K562 (cell line): ENCODE measurements at regions not wholly inside any gene's neighbourhood (a gene's known extent, or its start where the extent isn't known, plus 50 kb on each side); places are given as distances from the start of the nearest gene placed in this dataset.
A peak's percentile ranks its signal among the peaks of the same experiment; 100 is the strongest.
"Not testable (repeated sequence)": the region's sequence is repeated elsewhere in the genome, so short reads cannot be mapped to it uniquely, and the experiment has no call there.

Source experiments
- ATAC-seq: fragments of 200-7000 bp; cut with Tn5 transposase; 3 replicates; pipeline ENCODE4 v1.9.1; 2020; ENCODE audit warnings: moderate library complexity
- BruUV-seq: library from RNA; stranded (reverse); fragments of 400-500 nt; replicated peaks from 2 replicates; lab custom pipeline; 2021; lab: Mats Ljungman, UMichigan
- CTCF ChIA-PET: fragments of 300-600 bp; formaldehyde crosslinking; extraction: SDS; loops from one replicate; lab custom pipeline; 2021; ENCODE audit warnings: low intra/inter-chr PET ratio; lab: Yijun Ruan, JAX
- POLR2A ChIA-PET: fragments of 300-600, 350-650 bp; sonication (Branson Sonifier 250); formaldehyde crosslinking; extraction: SDS; loops from one replicate; lab custom pipeline; 2021; ENCODE audit warnings: antibody characterized with exemption, inconsistent platforms; lab: Yijun Ruan, JAX
- DNase-seq, 4 experiments: peaks; one replicate each; pipeline versions ENCODE4 v3.0.0 to v3.0.0-alpha.2; 2011 to 2018; ENCODE audit warnings: low spot score in 3 of 4, mixed read lengths in 3 of 4; ENCODE audit errors: extremely low read depth in 1 of 4
- FAIRE-seq: peaks from 2 replicates; lab custom pipeline; 2011; peaks lifted over from hg19 to GRCh38; lab: Jason Lieb, UNC
- H2AFZ ChIP-seq: 2 replicates; pipeline ENCODE4 v1.6.0; 2011; ENCODE audit warnings: low read depth, low read length, control low read depth, inconsistent platforms
- H3K27ac ChIP-seq: fragments of 200-600 bp; 3 replicates; pipeline ENCODE4 v1.8.0; 2011; ENCODE audit warnings: low read depth, mild to moderate bottlenecking, control low read depth, inconsistent platforms, low read length, moderate library complexity, mixed read lengths; ENCODE audit errors: extremely low read depth
- H3K27me3 ChIP-seq, 2 experiments: fragments of 300-600 bp in 1 of 2; 2 replicates in 1 of 2; 3 replicates in 1 of 2; pipeline versions ENCODE4 v1.6.0 to v1.8.0; 2011; ENCODE audit warnings: inconsistent platforms in 2 of 2, low read length in 2 of 2, mild to moderate bottlenecking in 1 of 2, mixed read lengths in 1 of 2, moderate library complexity in 1 of 2; ENCODE audit not compliant: control insufficient read depth in 2 of 2, insufficient read depth in 2 of 2
- H3K36me3 ChIP-seq: fragments of 300-600 bp; 3 replicates; pipeline ENCODE4 v1.8.0; 2011; ENCODE audit warnings: mild to moderate bottlenecking, low read length, inconsistent platforms; ENCODE audit not compliant: control insufficient read depth, insufficient read depth
- H3K4me1 ChIP-seq, 2 experiments: fragments of 200-600 bp in 1 of 2; replicated peaks in 1 of 2; 2 replicates in 1 of 2; 3 replicates in 1 of 2; pipeline versions ENCODE4 v1.5.1 to v1.8.0; 2011; ENCODE audit warnings: inconsistent platforms in 2 of 2, low read length in 2 of 2, mild to moderate bottlenecking in 1 of 2, mixed read lengths in 1 of 2, moderate library complexity in 1 of 2; ENCODE audit not compliant: control insufficient read depth in 2 of 2, insufficient read depth in 2 of 2
- H3K4me2 ChIP-seq: 2 replicates; pipeline ENCODE4 v1.6.1; 2011; ENCODE audit warnings: low read length, control low read depth, inconsistent platforms, mixed read lengths; ENCODE audit not compliant: insufficient read depth
- H3K4me3 ChIP-seq: fragments of 200-600 bp; sonication (generic), shearing (Covaris generic); 2 replicates; pipeline ENCODE4 v1.5.1; 2016; ENCODE audit warnings: control low read depth, inconsistent platforms
- H3K79me2 ChIP-seq: fragments of 200-600 bp; 3 replicates; pipeline ENCODE4 v1.8.0; 2011; ENCODE audit warnings: low read length, inconsistent platforms; ENCODE audit not compliant: control insufficient read depth, insufficient read depth
- H3K9ac ChIP-seq, 2 experiments: 2 replicates each; pipeline versions ENCODE4 v1.6.0 to v1.6.1; 2011; ENCODE audit warnings: low read depth in 2 of 2, low read length in 2 of 2, control low read depth in 1 of 2, inconsistent platforms in 1 of 2, mild to moderate bottlenecking in 1 of 2, mixed read lengths in 1 of 2; ENCODE audit not compliant: insufficient read depth in 1 of 2
- H3K9me1 ChIP-seq: one replicate; pipeline ENCODE4 v1.6.0; 2011; ENCODE audit warnings: inconsistent platforms, mild to moderate bottlenecking, low read length, moderate library complexity; ENCODE audit not compliant: control insufficient read depth, insufficient read depth
- H3K9me3 ChIP-seq: replicated peaks from 2 replicates; pipeline ENCODE4 v1.5.1; 2011; ENCODE audit warnings: low read depth, low read length, inconsistent platforms; ENCODE audit not compliant: control insufficient read depth, insufficient read depth
- H4K20me1 ChIP-seq: replicated peaks from 2 replicates; pipeline ENCODE4 v1.6.1; 2011; ENCODE audit warnings: low read length, inconsistent platforms, mixed read lengths; ENCODE audit not compliant: control insufficient read depth, insufficient read depth
- CBFA2T2 ChIP-seq: fragments of 450-650 bp; conservative IDR thresholded peaks from 2 replicates; pipeline ENCODE4 v1.6.1; 2017; ENCODE audit warnings: mild to moderate bottlenecking
- CBFA2T3 ChIP-seq: fragments of 450-650 bp; IDR thresholded peaks from 2 replicates; pipeline ENCODE4 v1.6.1; 2017
- FOSL1 ChIP-seq: fragments of 200-800 bp; sonication (Bioruptor generic); conservative IDR thresholded peaks from 2 replicates; pipeline ENCODE4 v1.6.1; 2016; ENCODE audit warnings: missing genetic modification characterization, missing compliant biosample characterization
- HDAC1 ChIP-seq, 2 experiments: fragments of 450-650 bp; IDR thresholded peaks; 2 replicates each; pipeline ENCODE4 v1.6.1; 2016 to 2017; ENCODE audit warnings: inconsistent platforms in 1 of 2, mild to moderate bottlenecking in 1 of 2, moderate library complexity in 1 of 2
- KDM1A ChIP-seq, 2 experiments: fragments of 450-650 bp; IDR thresholded peaks; 2 replicates each; pipeline ENCODE4 v1.6.1; 2016; ENCODE audit warnings: mild to moderate bottlenecking in 2 of 2
- TAL1 ChIP-seq: fragments of 450-650 bp; IDR thresholded peaks from 2 replicates; pipeline ENCODE4 v1.6.1; 2016; ENCODE audit warnings: mild to moderate bottlenecking
- TCF3 ChIP-seq: sonication (generic); formaldehyde crosslinking; IDR thresholded peaks from 2 replicates; pipeline ENCODE4 v1.4.0; 2020; ENCODE audit warnings: mild to moderate bottlenecking, missing genetic modification reagents
- WGBS: fragments of 100-300 bp; shearing (Covaris generic); methylation state at CpG from one replicate; pipeline ENCODE4 v1.1.6; 2016; ENCODE audit warnings: low coverage, mixed read lengths; ENCODE audit not compliant: insufficient coverage; ENCODE audit errors: missing lambda C conversion rate; 5-methylcytosine and 5-hydroxymethylcytosine counted together
- in situ Hi-C: fragments of 300-500 bp; cut with MboI; formaldehyde crosslinking; loops from 4 replicates; pipeline ENCODE4 v1.15.0; 2018; ENCODE audit warnings: inconsistent platforms, mixed read lengths
- intact Hi-C: fragments of 100-400 bp; cut with micrococcal nuclease; formaldehyde crosslinking; loops from 2 replicates; pipeline ENCODE4 v1.14.2; 2022

DNA sequence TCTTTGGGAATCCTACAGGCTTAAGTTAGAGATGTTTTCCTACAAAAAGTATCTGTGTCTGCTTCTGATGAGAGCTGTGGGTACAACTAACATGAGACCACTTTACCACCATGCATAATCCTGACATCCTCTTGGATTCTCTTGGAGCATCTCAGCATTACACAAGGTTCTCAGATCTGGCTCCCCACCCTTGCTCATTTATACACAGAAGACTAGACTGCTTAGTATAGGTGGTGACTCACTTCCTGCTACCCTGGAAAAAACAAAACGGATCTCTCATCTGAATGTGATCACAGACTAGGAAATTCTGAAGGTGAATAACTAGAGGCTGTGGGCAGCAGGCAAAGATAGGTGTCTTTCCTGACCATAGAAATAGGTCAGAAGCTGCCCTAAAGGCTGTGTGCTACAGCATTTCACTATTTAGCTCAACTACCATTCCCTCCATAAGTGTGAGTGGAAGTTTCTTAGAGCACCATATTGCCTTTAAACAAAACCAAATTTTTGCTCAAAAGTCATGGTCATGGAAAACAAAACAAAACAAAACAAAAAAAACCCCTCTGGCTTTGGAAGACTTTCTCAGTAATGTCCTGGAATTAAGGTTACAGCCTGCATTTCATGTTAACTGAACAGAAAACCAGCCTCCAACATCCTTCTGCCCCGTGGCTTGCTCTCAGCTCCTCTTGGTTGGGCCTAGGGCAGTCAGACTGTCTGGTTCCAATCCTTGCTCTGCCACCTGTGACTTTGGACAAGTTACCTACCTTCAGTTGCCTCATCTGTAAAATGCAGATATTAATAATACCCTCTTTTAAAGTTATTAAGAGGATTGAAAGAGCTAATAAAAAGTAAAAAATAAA is 75.1 kb upstream of the ZSCAN2 start:
- WGBS = 49% methylated on average over 2 of the region's 2 CpGs
- H4K20me1 ChIP-seq, H3K36me3 ChIP-seq, H3K9me3 ChIP-seq, H3K9me1 ChIP-seq, H3K79me2 ChIP-seq, H3K27me3 ChIP-seq, DNase-seq, POLR2A ChIA-PET, H3K27ac ChIP-seq, H2AFZ ChIP-seq, H3K4me1 ChIP-seq, ATAC-seq, H3K4me3 ChIP-seq, FAIRE-seq, in situ Hi-C loops, CTCF ChIA-PET, H3K4me2 ChIP-seq, H3K9ac ChIP-seq, intact Hi-C loops, BruUV-seq: not testable (repeated sequence)
- peak; percentile 43; the same call in 1 of the 2 replicates for TF ChIP-seq FOSL1

DNA sequence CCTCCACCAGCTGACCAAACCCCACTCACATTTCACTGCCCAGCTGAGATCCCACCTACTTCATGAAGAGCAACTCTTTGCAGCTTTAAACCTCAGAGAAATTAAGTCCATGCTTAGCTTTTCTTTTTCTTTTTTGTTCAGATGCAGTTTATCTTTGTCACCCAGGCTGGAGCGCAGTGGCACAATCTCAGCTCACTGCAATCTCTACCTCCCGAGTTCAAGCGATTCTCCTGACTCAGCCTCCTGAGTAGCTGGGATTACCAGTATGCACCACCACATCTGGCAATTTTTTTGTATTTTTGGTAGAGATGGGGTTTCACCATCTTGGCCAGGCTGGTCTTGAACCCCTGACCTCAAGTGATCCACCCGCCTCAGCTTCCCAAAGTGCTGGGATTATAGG is 70.1 kb upstream of the ZSCAN2 start:
- ATAC-seq, BruUV-seq, intact Hi-C loops, FAIRE-seq: not testable (repeated sequence)
- WGBS = 58% methylated on average over 4 of the region's 4 CpGs
- TF ChIP-seq CBFA2T3 = peak; percentile 65
- TF ChIP-seq CBFA2T2 = peak; percentile 43; the same call in 1 of the 2 replicates
- TF ChIP-seq TAL1 = peak; percentile 21; the same call in 1 of the 2 replicates
- TF ChIP-seq KDM1A (IDR thresholded peaks at IDR 0.05) = peak; percentile 84 to 86
- peak; percentile 30; the same call in 1 of the 2 replicates for TF ChIP-seq TCF3
- 0 out of 4 replicates have a peak, but pooled peaks of 1 of the 2 experiments have one; percentile 52 for TF ChIP-seq HDAC1 (IDR thresholded peaks at IDR 0.05)
- TF ChIP-seq, all 486 proteins: peak for 6; not testable (repeated sequence) for 480
- H3K9me1 ChIP-seq, H3K4me1 ChIP-seq, H3K4me2 ChIP-seq, H3K79me2 ChIP-seq, in situ Hi-C loops, H3K27me3 ChIP-seq, H4K20me1 ChIP-seq, H2AFZ ChIP-seq, H3K9ac ChIP-seq, CTCF ChIA-PET, H3K36me3 ChIP-seq, DNase-seq, H3K4me3 ChIP-seq, H3K27ac ChIP-seq, H3K9me3 ChIP-seq: not testable (repeated sequence)
- POLR2A ChIA-PET = interaction anchor here (1.2 kb wide), 1 partner anchor 14 kb away, joined by 3 read pairs; no protein-coding TSS in a partner anchor

DNA sequence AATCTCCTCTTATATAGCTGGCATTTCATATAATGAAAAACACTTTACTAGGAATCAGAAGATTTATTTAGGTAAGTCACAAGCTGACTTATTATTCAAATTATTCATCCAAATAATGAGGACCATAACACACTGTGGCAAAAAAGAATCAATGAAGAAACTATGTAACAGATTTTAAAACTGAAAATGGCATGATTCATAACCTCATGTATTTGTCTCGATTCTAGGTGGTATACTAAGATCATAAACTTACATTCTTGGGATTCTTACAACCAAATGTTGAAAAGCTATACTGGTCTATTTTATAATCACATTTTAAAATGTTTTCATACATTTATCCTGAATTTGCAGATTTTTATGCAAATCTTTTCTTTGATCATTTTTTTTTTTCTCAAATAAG is 69.6 kb upstream of the ZSCAN2 start:
- H2AFZ ChIP-seq, ATAC-seq, H3K27ac ChIP-seq, BruUV-seq, H4K20me1 ChIP-seq, H3K9me3 ChIP-seq, H3K9me1 ChIP-seq, H3K36me3 ChIP-seq, H3K9ac ChIP-seq, H3K4me1 ChIP-seq, FAIRE-seq, H3K4me3 ChIP-seq, intact Hi-C loops, in situ Hi-C loops, H3K4me2 ChIP-seq, H3K27me3 ChIP-seq, DNase-seq, CTCF ChIA-PET, H3K79me2 ChIP-seq: not testable (repeated sequence)
- POLR2A ChIA-PET = interaction anchor here (1.2 kb wide), 1 partner anchor 14 kb away, joined by 3 read pairs; no protein-coding TSS in a partner anchor
- WGBS = 89% methylated on average over 1 of the region's 1 CpG
